ENCODE measurements at regions not wholly inside any gene's neighbourhood (a gene's known extent, or its start where the extent isn't known, plus 50 kb on each side); places are given as distances from the start of the nearest gene placed in this dataset.

DNA sequence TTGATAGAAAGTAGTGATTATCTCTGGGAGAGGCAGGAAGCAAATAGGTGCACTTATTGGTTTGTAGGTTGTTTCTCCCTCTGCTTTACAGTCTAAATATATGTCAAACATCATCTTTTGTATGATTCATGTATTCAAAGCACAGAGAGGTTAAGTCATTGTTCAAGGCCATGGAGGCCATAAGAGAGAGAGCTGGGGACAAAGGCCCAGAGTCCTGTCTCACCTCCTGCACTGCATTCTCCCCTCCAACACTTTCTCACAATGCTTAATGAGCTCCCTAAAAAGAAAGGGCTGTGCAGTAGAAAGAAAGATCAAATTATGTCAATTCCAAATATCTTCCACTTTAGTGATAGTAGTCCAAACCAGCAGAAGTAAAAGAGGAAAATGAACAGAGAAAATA, 180.4 kb upstream of the DIO3 start:
- TF ChIP-seq KLF9 (CRISPR knock-in tag; IDR thresholded peaks at IDR 0.05; ENCODE audit: low read depth) (no peak), FOSL2 (CRISPR knock-in tag; IDR thresholded peaks at IDR 0.05) (no peak), ZKSCAN1 (IDR thresholded peaks at IDR 0.05; ENCODE audit: low read length) (no peak), ZNF253 (CRISPR knock-in tag; IDR thresholded peaks at IDR 0.05; ENCODE audit: borderline replicate concordance) (no peak)
